ENCODE measurements at regions not wholly inside any gene's neighbourhood (a gene's known extent, or its start where the extent isn't known, plus 50 kb on each side); places are given as distances from the start of the nearest gene placed in this dataset.

DNA sequence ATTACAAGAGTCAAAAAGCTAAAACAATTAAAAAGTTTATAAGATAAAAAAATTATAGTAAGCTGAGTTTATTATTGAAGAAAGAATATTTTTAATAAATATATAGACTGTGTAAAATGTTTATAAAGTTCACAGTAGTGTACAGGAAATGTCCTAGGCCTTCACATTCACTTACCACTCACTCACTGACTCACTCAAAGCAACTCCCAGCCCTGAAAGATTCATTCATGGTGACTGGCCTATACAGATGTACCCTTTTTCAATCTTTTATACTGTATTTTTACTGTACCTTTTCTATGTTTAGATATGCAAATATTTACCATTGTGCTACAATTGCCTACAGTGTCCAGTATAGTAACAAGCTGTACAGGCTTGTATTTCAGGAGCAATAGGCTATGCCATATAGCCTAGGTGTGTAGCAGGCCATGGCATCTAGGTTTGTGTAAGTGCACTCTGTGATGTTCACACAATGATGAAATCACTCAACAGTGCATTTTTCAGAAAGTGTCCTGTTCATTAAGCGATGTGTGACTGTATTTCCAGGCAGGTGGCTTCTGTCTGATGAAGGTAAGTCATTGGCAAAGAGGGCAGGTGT lies 130.2 kb downstream of the BTBD3 start:
- H3K4me2 ChIP-seq, result no peak overlapping the region
- no peak overlapping the region for H3K4me3 ChIP-seq
- H4K20me1 ChIP-seq, result no peaks in the 10 kb centered on the region
- no peak overlapping the region for H3K9ac ChIP-seq
- no peak overlapping the region for H3K27ac ChIP-seq
- H3K36me3 ChIP-seq, result no peaks in the 10 kb centered on the region
- no peaks in the 10 kb centered on the region for H3K9me3 ChIP-seq
- no peaks in the 10 kb centered on the region for H3K27me3 ChIP-seq
- H3K4me1 ChIP-seq, result peaks cover 19% of the 10 kb centered on the region
- TF ChIP-seq Cebpa-rat (IDR thresholded peaks at IDR 0.05), result no peak

DNA sequence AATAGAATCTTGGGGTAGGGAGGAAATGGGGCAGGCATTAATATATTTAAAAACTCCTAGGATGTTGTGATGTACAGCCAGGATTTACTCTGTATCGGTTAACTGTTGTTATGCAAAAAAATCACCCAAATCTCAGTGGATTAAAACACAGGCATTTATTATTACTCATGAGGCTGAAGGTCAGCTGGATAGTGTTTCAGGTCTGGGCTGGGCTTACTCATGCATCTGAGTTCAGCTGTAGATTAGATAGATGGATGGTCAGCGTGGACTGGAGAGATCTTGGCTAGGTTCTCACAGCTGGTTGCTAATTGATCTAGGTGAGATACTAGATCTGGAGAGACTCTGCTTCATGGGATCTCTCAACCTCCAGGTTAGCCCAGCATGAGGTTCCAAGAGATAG lies 131.4 kb downstream of the BTBD3 start:
- H3K4me2 ChIP-seq, result no peak overlapping the region
- H3K9me3 ChIP-seq, result no peaks in the 10 kb centered on the region
- H3K36me3 ChIP-seq, result no peaks in the 10 kb centered on the region
- H3K9ac ChIP-seq, result no peak overlapping the region
- TF ChIP-seq Cebpa-rat (IDR thresholded peaks at IDR 0.05), result no peak
- H4K20me1 ChIP-seq, result no peaks in the 10 kb centered on the region
- H3K4me1 ChIP-seq, result peaks cover 22% of the 10 kb centered on the region
- H3K4me3 ChIP-seq, result no peak overlapping the region
- no peak overlapping the region for H3K27ac ChIP-seq
- H3K27me3 ChIP-seq, result no peaks in the 10 kb centered on the region

DNA sequence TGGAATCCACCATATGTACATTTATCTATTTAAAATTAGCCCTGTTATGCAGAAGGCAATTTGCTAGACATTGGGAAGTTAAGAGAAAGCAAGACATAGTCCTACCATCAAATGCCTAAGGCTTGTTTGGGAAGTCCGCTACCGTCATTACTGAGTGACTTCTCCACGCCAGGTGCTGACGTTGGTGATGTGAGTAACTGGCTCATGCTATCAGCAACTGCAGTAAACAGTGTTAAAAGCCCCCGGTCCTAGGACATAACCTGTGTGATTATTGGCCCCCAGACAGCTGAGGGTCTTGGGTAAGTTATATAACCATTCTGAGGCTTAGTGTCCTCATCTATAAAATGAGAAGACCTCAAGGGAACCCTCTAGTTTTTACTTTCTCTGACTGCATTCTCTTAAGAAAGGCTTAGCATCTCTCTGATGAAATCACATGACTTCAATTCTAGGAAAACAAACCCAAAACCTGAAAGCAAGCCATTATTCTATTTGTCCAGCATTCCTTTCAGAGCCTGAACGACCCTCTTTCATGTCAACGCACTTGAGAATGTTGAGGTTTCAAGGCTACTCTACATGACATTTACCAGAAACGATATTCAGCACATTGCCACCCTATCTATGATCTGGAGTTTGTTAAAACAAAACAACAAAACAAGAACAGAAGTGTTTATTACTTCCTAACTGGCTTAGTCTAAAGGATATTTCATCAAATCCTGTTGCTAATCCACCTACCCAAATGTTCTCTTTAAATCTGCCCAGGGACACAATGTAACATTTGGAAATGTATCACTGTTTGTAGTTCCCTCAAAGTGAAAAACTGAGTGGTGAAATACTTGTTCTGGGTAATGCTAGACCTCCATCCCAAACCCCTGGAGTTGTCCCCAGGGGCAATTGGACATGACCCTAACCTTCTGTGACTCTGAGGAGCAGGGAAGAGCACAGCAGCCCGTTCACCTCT lies 133.8 kb downstream of the BTBD3 start:
- H3K9ac ChIP-seq, result no peak overlapping the region

DNA sequence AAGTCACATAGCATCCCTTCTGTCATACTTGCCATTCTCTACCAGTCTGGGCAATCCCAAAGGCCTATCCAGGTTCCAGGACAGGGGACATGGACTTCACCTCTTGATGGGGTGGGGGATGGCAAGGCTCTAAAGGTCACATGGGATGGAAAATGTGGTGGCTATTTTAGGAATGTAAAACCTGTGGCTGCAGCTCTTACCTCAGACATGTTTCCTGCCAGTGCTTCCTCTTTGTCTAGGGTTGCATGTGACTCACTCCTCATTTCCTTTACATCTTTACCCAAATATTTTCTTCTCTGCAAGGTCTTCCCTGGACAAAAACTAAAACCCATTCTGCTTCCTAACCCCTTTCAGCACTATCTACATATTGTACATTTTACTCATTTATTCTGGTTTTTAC lies 135.7 kb downstream of the BTBD3 start:
- H3K27ac ChIP-seq, result peak overlapping the region; percentile 88
- H3K4me1 ChIP-seq, result peaks cover 47% of the 10 kb centered on the region
- H3K9ac ChIP-seq, result no peak overlapping the region
- peak overlapping the region; percentile 73 for H3K4me2 ChIP-seq
- H3K27me3 ChIP-seq, result no peaks in the 10 kb centered on the region
- peak overlapping the region; percentile 20; the same call in 1 of the 2 replicates for H3K4me3 ChIP-seq
- H3K9me3 ChIP-seq, result no peaks in the 10 kb centered on the region
- TF ChIP-seq Cebpa-rat (IDR thresholded peaks at IDR 0.05), result no peak
- H4K20me1 ChIP-seq, result no peaks in the 10 kb centered on the region
- H3K36me3 ChIP-seq, result no peaks in the 10 kb centered on the region

More for the DNA sequence above, 133.8 kb downstream of the BTBD3 start:
- Histone ChIP-seq H3K4me2 (no peak overlapping the region), H3K4me1 (peaks cover 28% of the 10 kb centered on the region), H3K27ac (0 out of 2 replicates have a peak overlapping the region, but pooled peaks have one; percentile 88), H4K20me1 (no peaks in the 10 kb centered on the region), H3K36me3 (no peaks in the 10 kb centered on the region), H3K27me3 (no peaks in the 10 kb centered on the region), H3K4me3 (no peak overlapping the region), H3K9me3 (no peaks in the 10 kb centered on the region)
- TF ChIP-seq Cebpa-rat (IDR thresholded peaks at IDR 0.05), result no peak

DNA sequence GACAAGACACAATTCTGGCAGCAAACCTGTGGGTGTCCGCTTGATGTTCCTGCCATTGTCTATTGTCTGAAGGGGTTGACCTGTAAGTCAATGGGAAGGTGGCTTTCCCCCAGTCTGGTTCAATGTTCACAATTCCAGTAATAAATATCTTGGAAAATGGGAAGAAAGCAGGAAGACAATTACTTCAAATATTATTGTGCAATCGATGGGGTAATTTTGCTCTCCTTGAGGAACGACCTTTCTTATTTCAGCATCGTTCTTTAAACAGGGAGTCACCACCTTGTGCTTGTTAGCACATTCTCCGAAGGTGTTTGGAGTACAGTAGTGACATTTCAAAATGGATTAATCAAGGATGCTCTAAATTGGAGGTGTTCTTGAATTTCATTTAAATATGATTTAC lies 136.9 kb downstream of the BTBD3 start:
- no peak overlapping the region for H3K4me3 ChIP-seq
- peak overlapping the region; percentile 73 for H3K4me2 ChIP-seq
- no peaks in the 10 kb centered on the region for H3K36me3 ChIP-seq
- TF ChIP-seq Cebpa-rat (IDR thresholded peaks at IDR 0.05), result peak; percentile 55; the same call in 1 of the 2 replicates
- H3K9ac ChIP-seq, result no peak overlapping the region
- no peaks in the 10 kb centered on the region for H3K27me3 ChIP-seq
- H3K9me3 ChIP-seq, result peaks cover 8% of the 10 kb centered on the region
- H3K27ac ChIP-seq, result peak overlapping the region; percentile 88
- no peaks in the 10 kb centered on the region for H4K20me1 ChIP-seq
- peaks cover 53% of the 10 kb centered on the region for H3K4me1 ChIP-seq

DNA sequence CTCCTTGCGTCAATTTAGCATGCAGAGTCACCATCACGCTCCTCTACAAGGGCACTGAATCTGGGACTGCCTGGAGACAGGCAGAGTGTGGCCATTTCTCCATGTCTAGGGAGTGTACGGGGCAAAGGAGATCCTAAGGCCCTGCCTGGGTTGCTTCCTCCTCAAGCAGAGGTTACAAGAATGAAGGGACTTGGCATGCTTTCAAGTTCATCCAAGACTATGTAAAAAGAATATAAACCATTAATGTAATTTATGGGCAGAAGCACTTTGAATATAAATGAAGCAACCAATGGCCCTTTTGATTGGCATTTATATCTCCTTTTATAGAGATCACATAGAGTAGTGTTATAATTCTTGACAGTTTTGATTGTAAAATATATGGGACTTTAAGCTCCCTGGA lies 137.5 kb downstream of the BTBD3 start:
- TF ChIP-seq Cebpa-rat (IDR thresholded peaks at IDR 0.05), result no peak
- Histone ChIP-seq H3K9me3 (peaks cover 14% of the 10 kb centered on the region), H3K9ac (no peak overlapping the region), H3K4me2 (no peak overlapping the region), H3K27ac (peak overlapping the region; percentile 14; the same call in 1 of the 2 replicates), H3K4me1 (peaks cover 53% of the 10 kb centered on the region), H3K27me3 (no peaks in the 10 kb centered on the region), H3K36me3 (no peaks in the 10 kb centered on the region), H3K4me3 (no peak overlapping the region), H4K20me1 (no peaks in the 10 kb centered on the region)

DNA sequence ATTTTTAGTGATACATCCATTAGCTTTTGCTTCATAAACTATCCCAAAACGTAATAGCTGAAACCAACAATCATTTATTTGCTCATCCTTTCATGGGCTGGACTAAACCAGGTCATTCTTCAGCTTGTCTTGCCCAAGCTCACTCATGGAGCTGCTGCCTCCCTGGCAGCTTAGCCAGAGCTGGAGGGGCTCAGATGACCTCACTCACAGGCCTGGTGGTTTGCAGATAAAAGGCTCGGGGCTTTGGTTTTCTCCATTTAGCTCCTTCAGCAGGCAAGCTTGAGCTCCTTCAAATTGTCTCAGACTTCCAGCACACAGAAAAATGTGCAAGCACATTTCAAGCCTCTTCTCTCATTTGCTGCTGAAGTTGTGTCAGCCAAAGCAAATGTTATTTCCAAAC lies 139.1 kb downstream of the BTBD3 start:
- TF ChIP-seq Cebpa-rat (IDR thresholded peaks at IDR 0.05), result no peak
- no peaks in the 10 kb centered on the region for H3K27me3 ChIP-seq
- H3K36me3 ChIP-seq, result no peaks in the 10 kb centered on the region
- H3K4me3 ChIP-seq, result no peak overlapping the region
- no peaks in the 10 kb centered on the region for H4K20me1 ChIP-seq
- no peak overlapping the region for H3K9ac ChIP-seq
- H3K4me2 ChIP-seq, result peak overlapping the region; percentile 2; the same call in 1 of the 2 replicates
- peaks cover 53% of the 10 kb centered on the region for H3K4me1 ChIP-seq
- no peak overlapping the region for H3K27ac ChIP-seq
- peaks cover 20% of the 10 kb centered on the region for H3K9me3 ChIP-seq

DNA sequence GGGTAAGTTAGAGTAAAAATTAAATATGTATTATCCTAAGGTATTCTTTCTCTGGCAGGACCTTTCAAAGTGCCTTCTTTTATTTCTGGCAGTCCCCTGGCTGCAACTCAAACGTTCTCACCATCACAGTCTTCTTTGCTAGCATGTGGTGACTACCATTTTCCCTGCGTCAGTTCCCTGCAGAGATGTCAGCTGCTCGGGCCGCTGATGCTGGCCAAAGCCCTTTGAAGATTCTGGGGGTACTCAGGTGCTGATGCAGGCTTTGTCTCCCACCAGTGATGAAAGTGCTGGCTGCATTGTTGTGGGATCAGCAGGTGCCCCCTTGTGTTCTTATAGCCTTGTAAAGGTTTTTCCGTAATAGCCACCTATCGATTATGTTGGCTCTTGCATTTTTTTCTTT lies 140.1 kb downstream of the BTBD3 start:
- H3K36me3 ChIP-seq, result no peaks in the 10 kb centered on the region
- no peaks in the 10 kb centered on the region for H4K20me1 ChIP-seq
- no peaks in the 10 kb centered on the region for H3K27me3 ChIP-seq
- H3K4me1 ChIP-seq, result peaks cover 45% of the 10 kb centered on the region
- peak overlapping the region; percentile 50 for H3K4me2 ChIP-seq
- H3K9me3 ChIP-seq, result peaks cover 20% of the 10 kb centered on the region
- H3K9ac ChIP-seq, result no peak overlapping the region
- H3K27ac ChIP-seq, result no peak overlapping the region
- no peak overlapping the region for H3K4me3 ChIP-seq
- no peak for TF ChIP-seq Cebpa-rat (IDR thresholded peaks at IDR 0.05)

DNA sequence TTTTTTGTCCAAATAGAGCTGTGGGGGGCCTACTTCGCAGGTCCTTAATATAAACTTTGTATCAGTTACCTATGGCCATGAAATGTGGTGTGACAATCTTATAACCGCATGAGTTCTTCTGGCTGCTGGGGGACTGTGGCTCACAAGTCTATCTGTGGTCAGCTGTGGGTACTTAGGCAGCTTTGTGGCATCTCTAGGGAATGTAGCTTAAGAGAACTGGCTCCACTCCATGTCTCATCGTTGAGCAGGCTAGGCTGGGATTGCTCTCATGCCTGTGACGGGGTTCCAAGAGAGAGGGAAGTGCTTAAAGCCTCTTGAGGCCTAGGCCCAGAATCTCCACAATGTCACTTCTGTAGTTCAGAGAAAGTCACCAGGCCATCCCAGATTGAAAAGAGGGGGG lies 140.5 kb downstream of the BTBD3 start:
- no peaks in the 10 kb centered on the region for H3K27me3 ChIP-seq

DNA sequence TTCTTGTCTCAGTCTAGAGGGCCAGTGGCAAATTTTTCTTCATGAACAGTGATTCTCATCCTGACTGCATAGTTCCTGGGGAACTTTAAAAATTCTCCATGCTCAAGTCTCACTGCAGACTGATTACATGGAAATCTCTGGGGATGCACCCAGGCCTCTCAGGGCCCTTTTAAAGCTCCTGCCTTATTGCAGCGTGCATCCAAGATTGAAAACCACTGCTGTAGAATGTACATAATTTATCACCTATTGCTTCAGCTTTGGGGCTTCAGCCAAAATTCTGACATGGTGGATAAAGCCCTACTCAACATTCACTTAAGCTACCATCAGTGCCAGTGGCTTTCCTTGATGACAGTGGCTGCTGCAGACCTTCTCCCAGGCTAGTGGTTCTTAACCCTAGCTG lies 143.8 kb downstream of the BTBD3 start:
- H3K9me3 ChIP-seq, result peaks cover 47% of the 10 kb centered on the region
- H3K36me3 ChIP-seq, result peaks cover 4% of the 10 kb centered on the region; the same call in 1 of the 2 replicates
- H3K4me3 ChIP-seq, result no peak overlapping the region
- no peaks in the 10 kb centered on the region for H3K27me3 ChIP-seq
- H3K4me2 ChIP-seq, result no peak overlapping the region
- no peak for TF ChIP-seq Cebpa-rat (IDR thresholded peaks at IDR 0.05)
- H3K9ac ChIP-seq, result no peak overlapping the region
- no peak overlapping the region for H3K27ac ChIP-seq
- H4K20me1 ChIP-seq, result no peaks in the 10 kb centered on the region
- peaks cover 31% of the 10 kb centered on the region for H3K4me1 ChIP-seq

More for the DNA sequence above, 140.5 kb downstream of the BTBD3 start:
- H3K27ac ChIP-seq, result no peak overlapping the region
- H3K36me3 ChIP-seq, result no peaks in the 10 kb centered on the region
- no peak for TF ChIP-seq Cebpa-rat (IDR thresholded peaks at IDR 0.05)
- no peak overlapping the region for H3K9ac ChIP-seq
- no peaks in the 10 kb centered on the region for H4K20me1 ChIP-seq
- H3K4me3 ChIP-seq, result no peak overlapping the region
- peaks cover 40% of the 10 kb centered on the region for H3K4me1 ChIP-seq
- H3K4me2 ChIP-seq, result peak overlapping the region; percentile 50
- peaks cover 20% of the 10 kb centered on the region for H3K9me3 ChIP-seq

Data from BLaER1 (cell line).